SH-SY5Y (cell line): ENCODE measurements at regions not wholly inside any gene's neighbourhood (a gene's known extent, or its start where the extent isn't known, plus 50 kb on each side); places are given as distances from the start of the nearest gene placed in this dataset.

Experiments used
- GATA2 ChIP-seq: IDR thresholded peaks from 2 replicates; pipeline ENCODE4 v1.6.1; 2011; ENCODE audit warnings: mild to moderate bottlenecking, low read depth, low read length
- GATA3 ChIP-seq: IDR thresholded peaks from 2 replicates; pipeline ENCODE4 v1.6.1; 2011; ENCODE audit warnings: low read depth, mild to moderate bottlenecking, low read length, moderate library complexity

GRCh38 chr2:192275632-192276031 lies 80.9 kb upstream of the TMEFF2 start:
- TF ChIP-seq GATA2 (no peak), GATA3 (no peak)
